KMS-11 (cell line): ENCODE measurements at regions not wholly inside any gene's neighbourhood (a gene's known extent, or its start where the extent isn't known, plus 50 kb on each side); places are given as distances from the start of the nearest gene placed in this dataset.

Source experiments
- H2AFZ ChIP-seq: fragments of 200-600 bp; sonication (generic); 2 replicates; pipeline ENCODE4 v1.6.1; 2016; ENCODE audit warnings: antibody characterized with exemption, mixed run types, low read depth
- H3K27ac ChIP-seq: fragments of 200-600 bp; sonication (generic); 2 replicates; pipeline ENCODE4 v1.6.1; 2016; ENCODE audit warnings: mild to moderate bottlenecking, mixed run types
- H3K27me3 ChIP-seq: fragments of 200-600 bp; sonication (generic); 2 replicates; pipeline ENCODE4 v1.6.1; 2017; ENCODE audit warnings: mild to moderate bottlenecking, low read depth, mixed run types, moderate library complexity; ENCODE audit not compliant: insufficient read depth
- H3K36me3 ChIP-seq: fragments of 200-600 bp; sonication (generic); 2 replicates; pipeline ENCODE4 v1.6.1; 2017; ENCODE audit warnings: mild to moderate bottlenecking, mixed run types; ENCODE audit not compliant: insufficient read depth
- H3K4me1 ChIP-seq: fragments of 200-600 bp; sonication (generic); 2 replicates; pipeline ENCODE4 v1.6.1; 2016; ENCODE audit warnings: mild to moderate bottlenecking, low read depth, mixed run types; ENCODE audit not compliant: poor library complexity, severe bottlenecking
- H3K4me2 ChIP-seq: fragments of 200-600 bp; sonication (generic); 2 replicates; pipeline ENCODE4 v1.7.0; 2016; ENCODE audit warnings: mild to moderate bottlenecking, mixed run types
- H3K4me3 ChIP-seq: fragments of 200-600 bp; sonication (generic); IDR thresholded peaks from 2 replicates; pipeline ENCODE4 v1.6.1; 2017; ENCODE audit warnings: low read depth, low read length, mixed read lengths; ENCODE audit not compliant: insufficient read depth
- H3K79me2 ChIP-seq: fragments of 200-600 bp; sonication (generic); 2 replicates; pipeline ENCODE4 v1.6.1; 2016; ENCODE audit warnings: low read depth, mixed run types; ENCODE audit not compliant: insufficient read depth
- H3K9ac ChIP-seq: fragments of 200-600 bp; sonication (generic); 2 replicates; pipeline ENCODE4 v1.6.1; 2016; ENCODE audit warnings: mild to moderate bottlenecking, mixed run types
- H4K20me1 ChIP-seq: fragments of 200-600 bp; sonication (generic); 2 replicates; pipeline ENCODE4 v1.6.1; 2016; ENCODE audit warnings: mild to moderate bottlenecking, mixed run types; ENCODE audit not compliant: insufficient read depth
- CTCF ChIP-seq: fragments of 200-600 bp; sonication (generic); conservative IDR thresholded peaks from 2 replicates; pipeline ENCODE4 v1.6.1; 2017; ENCODE audit warnings: low read depth, mild to moderate bottlenecking, antibody characterized with exemption, low read length, moderate library complexity, mixed read lengths

GRCh38 chr1:5371270-5371669 lies 621.0 kb downstream of the NPHP4 start:
- Histone ChIP-seq H3K4me3 (no peak overlapping the region), H3K27ac (no peak overlapping the region), H4K20me1 (no peaks in the 10 kb centered on the region), H3K36me3 (no peaks in the 10 kb centered on the region), H3K9ac (no peak overlapping the region), H3K79me2 (no peaks in the 10 kb centered on the region), H3K4me1 (no peaks in the 10 kb centered on the region), H3K27me3 (no peaks in the 10 kb centered on the region), H3K4me2 (no peak overlapping the region), H2AFZ (no peak overlapping the region)
- no peak for TF ChIP-seq CTCF

- H3K9ac ChIP-seq: no peak overlapping the region
- no peaks in the 10 kb centered on the region for H3K4me1 ChIP-seq
- H3K79me2 ChIP-seq: no peaks in the 10 kb centered on the region
- H3K4me3 ChIP-seq: no peak overlapping the region
- TF ChIP-seq CTCF: no peak
- H4K20me1 ChIP-seq: no peaks in the 10 kb centered on the region
- no peak overlapping the region for H3K4me2 ChIP-seq
- no peak overlapping the region for H3K27ac ChIP-seq
- no peaks in the 10 kb centered on the region for H3K36me3 ChIP-seq
- no peak overlapping the region for H2AFZ ChIP-seq
- H3K27me3 ChIP-seq: no peaks in the 10 kb centered on the region
Measured at GRCh38 chr1:5370311-5370710, 621.9 kb downstream of the NPHP4 start.

GRCh38 chr1:5369223-5369622 lies 623.0 kb downstream of the NPHP4 start:
- Histone ChIP-seq H3K79me2 (no peaks in the 10 kb centered on the region), H4K20me1 (no peaks in the 10 kb centered on the region), H3K27me3 (no peaks in the 10 kb centered on the region), H2AFZ (no peak overlapping the region), H3K4me2 (no peak overlapping the region), H3K9ac (no peak overlapping the region), H3K4me3 (no peak overlapping the region), H3K27ac (no peak overlapping the region), H3K4me1 (no peaks in the 10 kb centered on the region), H3K36me3 (no peaks in the 10 kb centered on the region)
- TF ChIP-seq CTCF: no peak

- Histone ChIP-seq H4K20me1 (no peaks in the 10 kb centered on the region), H3K9ac (no peak overlapping the region), H3K27me3 (no peaks in the 10 kb centered on the region), H3K27ac (no peak overlapping the region), H3K4me3 (no peak overlapping the region), H3K79me2 (no peaks in the 10 kb centered on the region), H3K4me2 (no peak overlapping the region), H2AFZ (no peak overlapping the region), H3K4me1 (no peaks in the 10 kb centered on the region), H3K36me3 (no peaks in the 10 kb centered on the region)
- no peak for TF ChIP-seq CTCF
Measured at GRCh38 chr1:5368201-5368600, 624.0 kb downstream of the NPHP4 start.

- no peak for TF ChIP-seq CTCF
- Histone ChIP-seq H3K4me1 (no peaks in the 10 kb centered on the region), H2AFZ (no peak overlapping the region), H3K79me2 (no peaks in the 10 kb centered on the region), H3K27me3 (no peaks in the 10 kb centered on the region), H3K9ac (no peak overlapping the region), H3K27ac (no peak overlapping the region), H4K20me1 (no peaks in the 10 kb centered on the region), H3K4me2 (no peak overlapping the region), H3K4me3 (no peak overlapping the region), H3K36me3 (no peaks in the 10 kb centered on the region)
Measured at GRCh38 chr1:5367306-5367705, 624.9 kb downstream of the NPHP4 start.
